Inferior parietal cortex (tissue), 1 donor: ENCODE measurements at regions not wholly inside any gene's neighbourhood (a gene's known extent, or its start where the extent isn't known, plus 50 kb on each side); places are given as distances from the start of the nearest gene placed in this dataset.
"Not testable (repeated sequence)": the region's sequence is repeated elsewhere in the genome, so short reads cannot be mapped to it uniquely, and the experiment has no call there.

Experiments
- DNase-seq: peaks from one replicate; pipeline ENCODE4 v3.0.0-alpha.2; 2016; ENCODE audit errors: extremely low spot score

- DNase-seq = not testable (repeated sequence)
Measured at GRCh38 chr21:13303763-13304162, 305.8 kb upstream of the POTED start.

- DNase-seq = not testable (repeated sequence)
Measured at GRCh38 chr21:13304901-13305300, 304.7 kb upstream of the POTED start.

- DNase-seq = not testable (repeated sequence)
Measured at GRCh38 chr21:13310120-13310519, 299.5 kb upstream of the POTED start.

- DNase-seq = not testable (repeated sequence)
Measured at GRCh38 chr21:13310570-13311524, 298.7 kb upstream of the POTED start.

GRCh38 chr21:13318718-13319117 is 290.9 kb upstream of the POTED start:
- not testable (repeated sequence) for DNase-seq

GRCh38 chr21:13321919-13322318 is 287.7 kb upstream of the POTED start:
- not testable (repeated sequence) for DNase-seq

GRCh38 chr21:13340670-13341234 is 268.8 kb upstream of the POTED start:
- DNase-seq = peak; percentile 2

- not testable (repeated sequence) for DNase-seq
Measured at GRCh38 chr21:13351521-13351920, 258.1 kb upstream of the POTED start.

GRCh38 chr21:13360175-13360574 is 249.4 kb upstream of the POTED start:
- not testable (repeated sequence) for DNase-seq

- no peak for DNase-seq
Measured at GRCh38 chr21:13368200-13368599, 241.4 kb upstream of the POTED start.

- DNase-seq = not testable (repeated sequence)
Measured at GRCh38 chr21:13372721-13373120, 236.9 kb upstream of the POTED start.

GRCh38 chr21:13378943-13379342 is 230.6 kb upstream of the POTED start:
- DNase-seq = not testable (repeated sequence)

GRCh38 chr21:13379566-13379965 is 230.0 kb upstream of the POTED start:
- DNase-seq = not testable (repeated sequence)

GRCh38 chr21:13380561-13380960 is 229.0 kb upstream of the POTED start:
- DNase-seq = not testable (repeated sequence)

- not testable (repeated sequence) for DNase-seq
Measured at GRCh38 chr21:13384143-13384542, 225.4 kb upstream of the POTED start.

GRCh38 chr21:13409184-13409583 is 200.4 kb upstream of the POTED start:
- DNase-seq = not testable (repeated sequence)

- DNase-seq = not testable (repeated sequence)
Measured at GRCh38 chr21:13435863-13436262, 173.7 kb upstream of the POTED start.

GRCh38 chr21:13447767-13448166 is 161.8 kb upstream of the POTED start:
- DNase-seq = not testable (repeated sequence)

GRCh38 chr21:13463562-13463961 is 146.0 kb upstream of the POTED start:
- not testable (repeated sequence) for DNase-seq
